ENCODE measurements at regions not wholly inside any gene's neighbourhood (a gene's known extent, or its start where the extent isn't known, plus 50 kb on each side); places are given as distances from the start of the nearest gene placed in this dataset.
A peak's percentile ranks its signal among the peaks of the same experiment; 100 is the strongest.

- H3K27ac Mint-ChIP-seq, result peak overlapping the region; percentile 3 to 80 (median 61)
- H3K36me3 Mint-ChIP-seq (ENCODE audit: low read depth), result no peaks in the 10 kb centered on the region
- TF ChIP-seq CTCF (IDR thresholded peaks at IDR 0.05; ENCODE audit: unreplicated experiment in 3 of 3), result no peak
- no peak overlapping the region for H3K4me3 Mint-ChIP-seq
- peaks cover 21% of the 10 kb centered on the region for H3K27me3 Mint-ChIP-seq (ENCODE audit: low read depth)
- H3K9me3 Mint-ChIP-seq, result peaks cover 6% of the 10 kb centered on the region
- peaks cover 46% of the 10 kb centered on the region for H3K4me1 Mint-ChIP-seq
Observed at GRCh38 chr2:129771418-129772189, 207.9 kb upstream of the RAB6C start.

- peaks cover 17% of the 10 kb centered on the region for H3K27me3 Mint-ChIP-seq (ENCODE audit: low read depth)
- peaks cover 6% of the 10 kb centered on the region for H3K9me3 Mint-ChIP-seq
- no peaks in the 10 kb centered on the region for H3K36me3 Mint-ChIP-seq (ENCODE audit: low read depth)
- no peak overlapping the region for H3K4me3 Mint-ChIP-seq
- TF ChIP-seq CTCF (IDR thresholded peaks at IDR 0.05; ENCODE audit: unreplicated experiment in 3 of 3), result no peak
- peak overlapping the region in 2 of 3 experiments; percentile 61 to 80 for H3K27ac Mint-ChIP-seq
- peaks cover 46% of the 10 kb centered on the region for H3K4me1 Mint-ChIP-seq
Observed at GRCh38 chr2:129772190-129772579, 207.3 kb upstream of the RAB6C start.

- TF ChIP-seq CTCF (IDR thresholded peaks at IDR 0.05; ENCODE audit: unreplicated experiment in 3 of 3), result no peak
- Mint-ChIP-seq H3K4me3 (no peak overlapping the region), H3K4me1 (peaks cover 43% of the 10 kb centered on the region), H3K27me3 (ENCODE audit: low read depth) (peaks cover 7% of the 10 kb centered on the region), H3K27ac (peak overlapping the region; percentile 59 to 96 (median 93)), H3K36me3 (ENCODE audit: low read depth) (no peaks in the 10 kb centered on the region), H3K9me3 (peaks cover 6% of the 10 kb centered on the region)
Observed at GRCh38 chr2:129775952-129776653, 203.4 kb upstream of the RAB6C start.

- Mint-ChIP-seq H3K4me3 (no peak overlapping the region), H3K4me1 (peaks cover 45% of the 10 kb centered on the region), H3K27ac (peak overlapping the region; percentile 80 to 96 (median 93)), H3K36me3 (ENCODE audit: low read depth) (no peaks in the 10 kb centered on the region), H3K27me3 (ENCODE audit: low read depth) (no peaks in the 10 kb centered on the region), H3K9me3 (peaks cover 6% of the 10 kb centered on the region)
- TF ChIP-seq CTCF (IDR thresholded peaks at IDR 0.05; ENCODE audit: unreplicated experiment in 3 of 3), result no peak
Observed at GRCh38 chr2:129777146-129777545, 202.3 kb upstream of the RAB6C start.

GRCh38 chr2:129777762-129778583 is 201.5 kb upstream of the RAB6C start:
- Mint-ChIP-seq H3K27ac (peak overlapping the region; percentile 80 to 96 (median 93)), H3K9me3 (peaks cover 4% of the 10 kb centered on the region), H3K36me3 (ENCODE audit: low read depth) (no peaks in the 10 kb centered on the region), H3K4me1 (peaks cover 49% of the 10 kb centered on the region), H3K4me3 (peak overlapping the region in 1 of 3 experiments; percentile 16), H3K27me3 (ENCODE audit: low read depth) (no peaks in the 10 kb centered on the region)
- TF ChIP-seq CTCF (IDR thresholded peaks at IDR 0.05; ENCODE audit: unreplicated experiment in 3 of 3), result no peak

Data from nephron (organoid).